Adrenal gland (tissue), 9 donors: ENCODE measurements at regions not wholly inside any gene's neighbourhood (a gene's known extent, or its start where the extent isn't known, plus 50 kb on each side); places are given as distances from the start of the nearest gene placed in this dataset.
"Not testable (repeated sequence)": the region's sequence is repeated elsewhere in the genome, so short reads cannot be mapped to it uniquely, and the experiment has no call there.

Experiments used
- DNase-seq, 7 donors: peaks; one replicate each; pipeline ENCODE4 v3.0.0-alpha.2; 2019 to 2020
- H3K27ac ChIP-seq, 5 donors: fragments of 200-600 bp; sonication (generic) in 4 of 5; 1 replicate in 3 of 5; 2 replicates in 2 of 5; pipeline versions ENCODE4 v1.5.1 to v1.8.0; 2016 to 2020; ENCODE audit warnings: mild to moderate bottlenecking in 1 of 5
- H3K27me3 ChIP-seq: fragments of 200-600 bp; 2 replicates; pipeline ENCODE4 v1.8.0; 2021
- H3K36me3 ChIP-seq, 2 donors: fragments of 200-600 bp; replicated peaks in 1 of 2; 1 replicate in 1 of 2; 2 replicates in 1 of 2; pipeline versions ENCODE4 v1.5.1 to v1.8.0; 2018 to 2022
- H3K4me1 ChIP-seq, 2 donors: fragments of 200-600 bp; replicated peaks in 1 of 2; 1 replicate in 1 of 2; 2 replicates in 1 of 2; pipeline versions ENCODE4 v1.5.1 to v1.8.0; 2018 to 2021
- H3K4me3 ChIP-seq, 4 donors: fragments of 200-600 bp; sonication (generic) in 3 of 4; one replicate each; pipeline ENCODE4 v1.5.1; 2016 to 2018
- H3K9me3 ChIP-seq, 3 donors: fragments of 200-600 bp; sonication (generic) in 1 of 3; replicated peaks in 1 of 3; 1 replicate in 2 of 3; 2 replicates in 1 of 3; pipeline versions ENCODE4 v1.5.1 to v1.8.0; 2016 to 2021
- CTCF ChIP-seq, 6 experiments: fragments of 450-650 bp in 4 of 6; fragments of 200-600 bp in 2 of 6; sonication (generic) in 1 of 6; IDR thresholded peaks; 1 replicate in 5 of 6; 2 replicates in 1 of 6; pipeline versions ENCODE4 v1.5.1 to v1.8.0; 2016 to 2021; ENCODE audit warnings: antibody characterized with exemption in 6 of 6, mild to moderate bottlenecking in 2 of 6, moderate library complexity in 1 of 6
- POLR2A ChIP-seq, 2 donors: fragments of 450-650 bp; IDR thresholded peaks; one replicate each; pipeline ENCODE4 v1.6.1; 2017; ENCODE audit warnings: antibody characterized with exemption in 2 of 2, mild to moderate bottlenecking in 2 of 2, moderate library complexity in 1 of 2
- WGBS, 4 donors: extraction: QIAGEN DNeasy Blood & Tissue Kit in 2 of 4; methylation state at CpG; one replicate each; pipeline versions ENCODE4 v1.1.5 to v1.1.7; 2013 to 2017; 5-methylcytosine and 5-hydroxymethylcytosine counted together
- intact Hi-C, 2 donors: fragments of 100-400 bp; cut with DNase I; formaldehyde crosslinking; loops; one replicate each; pipeline versions ENCODE4 v1.14.1 to v1.15.0; 2022 to 2023
- donor health status: healthy with polysubstance abuse.
- donor health status: Bipolar disorder and iron deficiency.
- donor health status: DM: yes; HTN: yes; CAD: no.
- donor health status: DM: no; HTN: no; CAD: no.
- donor health status: DM: no; HTN: no; CAD: no.

GRCh38 chr1:112826217-112826944 is 111.2 kb upstream of the PPM1J start:
- intact Hi-C loops = no loop called here
- WGBS, 4 donors = 81 to 90% (median 88%) methylated on average over 14 to 16 of the region's 16 CpGs

GRCh38 chr1:112825563-112826216 is 110.6 kb upstream of the PPM1J start:
- H3K27ac ChIP-seq, DNase-seq, intact Hi-C loops, H3K36me3 ChIP-seq, H3K27me3 ChIP-seq, H3K9me3 ChIP-seq, H3K4me1 ChIP-seq, H3K4me3 ChIP-seq: not testable (repeated sequence)
- 76 to 86% (median 82%) methylated on average over 7 of the region's 7 CpGs for WGBS, 4 donors

More at GRCh38 chr1:112826217-112826944, 111.2 kb upstream of the PPM1J start:
- no peak for TF ChIP-seq CTCF (IDR thresholded peaks at IDR 0.05)
- no peak for TF ChIP-seq POLR2A (IDR thresholded peaks at IDR 0.05)
- Histone ChIP-seq H3K27ac (no peak overlapping the region), H3K9me3 (no peaks in the 10 kb centered on the region), H3K36me3 (no peaks in the 10 kb centered on the region), H3K4me3 (no peak overlapping the region), H3K27me3 (no peaks in the 10 kb centered on the region), H3K4me1 (no peaks in the 10 kb centered on the region)
- no peak for DNase-seq

GRCh38 chr1:112825075-112825474 is 109.9 kb upstream of the PPM1J start:
- 74 to 88% (median 86%) methylated on average over 6 of the region's 6 CpGs for WGBS, 4 donors
- H3K4me3 ChIP-seq, DNase-seq, H3K9me3 ChIP-seq, H3K4me1 ChIP-seq, H3K27ac ChIP-seq, intact Hi-C loops, H3K27me3 ChIP-seq, H3K36me3 ChIP-seq: not testable (repeated sequence)

- DNase-seq, H3K4me3 ChIP-seq, H3K4me1 ChIP-seq, intact Hi-C loops, H3K9me3 ChIP-seq, H3K27me3 ChIP-seq, H3K27ac ChIP-seq, H3K36me3 ChIP-seq: not testable (repeated sequence)
- 78 to 86% (median 83%) methylated on average over 7 of the region's 7 CpGs for WGBS, 4 donors
Measured at GRCh38 chr1:112821307-112822063, 106.4 kb upstream of the PPM1J start.

- H3K4me3 ChIP-seq = no peak overlapping the region
- WGBS, 4 donors = 22 to 30% (median 27%) methylated on average over 4 of the region's 4 CpGs
- H3K27ac ChIP-seq = peak overlapping the region in 1 of 5 donors; percentile 10
- DNase-seq = peak in 5 of 7 donors; percentile 18 to 37 (median 29)
- H3K36me3 ChIP-seq = no peaks in the 10 kb centered on the region
- no peaks in the 10 kb centered on the region for H3K4me1 ChIP-seq
- H3K9me3 ChIP-seq = no peaks in the 10 kb centered on the region
- no peaks in the 10 kb centered on the region for H3K27me3 ChIP-seq
- intact Hi-C loops = no loop called here
- no peak for TF ChIP-seq CTCF (IDR thresholded peaks at IDR 0.05)
Measured at GRCh38 chr1:112818990-112819689, 104.0 kb upstream of the PPM1J start.
